ENCODE measurements at regions not wholly inside any gene's neighbourhood (a gene's known extent, or its start where the extent isn't known, plus 50 kb on each side); places are given as distances from the start of the nearest gene placed in this dataset.
"Not testable (repeated sequence)": the region's sequence is repeated elsewhere in the genome, so short reads cannot be mapped to it uniquely, and the experiment has no call there.

DNA sequence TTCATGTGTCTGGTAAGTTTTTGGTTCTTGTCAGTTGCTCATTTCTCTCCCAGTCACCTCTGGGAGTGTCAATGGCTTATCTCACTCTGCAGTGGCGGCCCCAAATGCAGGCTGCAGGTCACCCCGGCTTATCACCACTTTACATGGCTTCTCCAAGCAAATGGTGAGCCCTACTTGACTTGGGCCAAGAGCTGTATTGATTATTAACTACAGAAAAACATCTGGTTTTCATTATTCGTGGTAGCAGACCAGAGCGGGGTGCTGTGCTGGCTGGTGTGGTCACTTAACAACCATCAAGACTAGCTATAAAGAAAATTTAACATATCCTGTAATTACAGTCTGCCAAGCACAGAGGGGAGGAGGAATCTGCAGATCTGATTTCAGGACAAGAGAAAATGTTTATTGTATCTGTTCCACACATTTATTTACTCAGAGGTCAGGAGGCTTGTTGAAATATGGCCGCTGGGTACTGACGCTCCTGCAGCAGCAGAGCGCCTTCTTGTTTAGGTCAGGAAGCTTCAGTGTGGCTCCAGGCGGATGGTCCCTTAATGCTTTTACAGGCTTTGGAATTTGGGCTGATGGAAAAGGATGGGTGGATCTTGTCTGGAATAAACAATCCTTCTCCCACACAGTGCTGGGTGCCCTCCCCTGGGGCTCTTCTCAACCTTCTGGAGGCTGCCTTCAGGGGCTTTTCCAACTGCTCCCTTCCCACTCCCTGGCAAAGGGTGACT, 87.8 kb downstream of the HLX start:
- no peak overlapping the region for H3K4me3 ChIP-seq (replicated peaks; ENCODE audit: low read depth, low read length)
- TF ChIP-seq, protein P1, sequence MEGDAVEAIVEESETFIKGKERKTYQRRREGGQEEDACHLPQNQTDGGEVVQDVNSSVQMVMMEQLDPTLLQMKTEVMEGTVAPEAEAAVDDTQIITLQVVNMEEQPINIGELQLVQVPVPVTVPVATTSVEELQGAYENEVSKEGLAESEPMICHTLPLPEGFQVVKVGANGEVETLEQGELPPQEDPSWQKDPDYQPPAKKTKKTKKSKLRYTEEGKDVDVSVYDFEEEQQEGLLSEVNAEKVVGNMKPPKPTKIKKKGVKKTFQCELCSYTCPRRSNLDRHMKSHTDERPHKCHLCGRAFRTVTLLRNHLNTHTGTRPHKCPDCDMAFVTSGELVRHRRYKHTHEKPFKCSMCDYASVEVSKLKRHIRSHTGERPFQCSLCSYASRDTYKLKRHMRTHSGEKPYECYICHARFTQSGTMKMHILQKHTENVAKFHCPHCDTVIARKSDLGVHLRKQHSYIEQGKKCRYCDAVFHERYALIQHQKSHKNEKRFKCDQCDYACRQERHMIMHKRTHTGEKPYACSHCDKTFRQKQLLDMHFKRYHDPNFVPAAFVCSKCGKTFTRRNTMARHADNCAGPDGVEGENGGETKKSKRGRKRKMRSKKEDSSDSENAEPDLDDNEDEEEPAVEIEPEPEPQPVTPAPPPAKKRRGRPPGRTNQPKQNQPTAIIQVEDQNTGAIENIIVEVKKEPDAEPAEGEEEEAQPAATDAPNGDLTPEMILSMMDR (IDR thresholded peaks at IDR 0.05; ENCODE audit: low read length, missing control alignments), result no peak
- no peak for DNase-seq (ENCODE audit: low read depth)

DNA sequence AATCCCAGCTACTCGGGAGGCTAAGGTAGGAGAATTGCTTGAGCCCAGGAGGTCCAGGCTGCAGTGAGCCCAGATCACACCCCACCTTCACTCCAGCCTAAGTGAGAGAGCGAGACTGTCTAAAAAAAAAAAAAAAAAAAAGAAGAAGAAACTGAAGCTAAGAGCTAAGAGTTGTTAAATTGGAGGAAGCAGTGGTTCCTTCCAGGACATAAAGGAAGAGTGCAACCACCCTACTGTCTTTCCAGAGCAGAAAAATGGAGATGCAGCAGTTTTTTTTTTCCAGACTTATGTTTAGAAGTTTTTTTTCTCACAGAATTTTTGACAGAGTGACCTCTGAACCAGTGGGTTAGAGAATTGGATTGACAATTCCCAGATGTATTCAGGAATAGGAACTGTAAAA, 88.7 kb downstream of the HLX start:
- TF ChIP-seq, protein P1 (IDR thresholded peaks at IDR 0.05; ENCODE audit: low read length, missing control alignments), result no peak
- DNase-seq (ENCODE audit: low read depth), result no peak
- no peak overlapping the region for H3K4me3 ChIP-seq (replicated peaks; ENCODE audit: low read depth, low read length)

DNA sequence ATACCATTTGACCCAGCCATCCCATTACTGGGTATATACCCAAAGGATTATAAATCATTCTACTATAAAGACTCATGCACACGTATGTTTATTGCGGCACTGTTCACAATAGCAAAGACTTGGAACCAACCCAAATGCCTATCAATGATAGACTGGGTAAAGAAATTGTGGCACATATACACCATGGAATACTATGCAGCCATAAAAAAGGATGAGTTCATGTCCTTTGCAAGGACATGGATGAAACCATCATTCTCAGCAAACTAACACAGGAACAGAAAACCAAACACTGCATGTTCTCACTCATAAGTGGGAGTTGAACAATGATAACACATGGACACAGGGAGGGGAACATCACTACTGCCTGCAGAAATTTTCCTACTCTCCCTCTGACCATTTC, 90.0 kb downstream of the HLX start:
- H3K4me3 ChIP-seq (replicated peaks; ENCODE audit: low read depth, low read length); DNase-seq (ENCODE audit: low read depth): not testable (repeated sequence)

DNA sequence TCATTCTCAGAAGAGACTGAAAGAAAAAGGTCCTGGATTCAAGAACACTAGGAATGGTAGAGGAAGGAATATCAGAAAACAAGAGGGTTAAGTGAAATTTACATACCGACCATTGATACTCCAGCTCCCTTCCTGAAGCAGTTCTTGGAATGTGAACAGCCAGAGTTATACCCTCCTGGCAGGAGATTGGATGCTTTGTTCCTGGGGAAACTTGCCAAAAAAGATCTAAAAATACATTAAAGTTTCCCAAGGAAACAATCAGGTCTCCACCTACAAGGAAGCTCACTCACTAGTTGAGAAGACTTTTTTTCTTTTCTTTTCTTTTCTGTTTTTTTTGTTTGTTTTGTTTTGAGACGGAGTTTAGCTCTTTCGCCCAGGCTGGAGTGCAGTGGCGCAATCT, 91.1 kb downstream of the HLX start:
- DNase-seq (ENCODE audit: low read depth), result peak; percentile 76
- no peak overlapping the region for H3K4me3 ChIP-seq (replicated peaks; ENCODE audit: low read depth, low read length)
- TF ChIP-seq, protein P1 (IDR thresholded peaks at IDR 0.05; ENCODE audit: low read length, missing control alignments), result no peak

DNA sequence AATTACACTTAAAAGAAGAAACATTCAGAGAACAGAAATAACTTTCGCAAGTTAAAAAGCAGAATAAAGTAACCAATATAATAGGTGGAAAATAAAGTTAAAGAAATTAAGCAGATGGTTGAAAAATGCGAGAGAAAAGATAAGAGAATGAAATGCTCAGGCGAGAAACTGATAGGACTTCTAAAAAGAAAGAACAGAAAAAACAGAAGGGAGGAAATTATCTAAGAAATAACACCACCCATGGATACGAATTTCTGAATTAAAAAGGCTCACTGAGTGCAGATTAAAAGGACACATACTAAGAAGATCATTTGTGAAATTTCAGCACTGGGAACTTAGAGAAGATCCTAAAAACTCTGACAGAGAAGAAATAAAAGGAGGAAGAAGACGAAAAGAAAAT, 92.0 kb downstream of the HLX start:
- TF ChIP-seq, protein P1 (IDR thresholded peaks at IDR 0.05; ENCODE audit: low read length, missing control alignments), result no peak
- H3K4me3 ChIP-seq (replicated peaks; ENCODE audit: low read depth, low read length), result no peak overlapping the region
- no peak for DNase-seq (ENCODE audit: low read depth)

DNA sequence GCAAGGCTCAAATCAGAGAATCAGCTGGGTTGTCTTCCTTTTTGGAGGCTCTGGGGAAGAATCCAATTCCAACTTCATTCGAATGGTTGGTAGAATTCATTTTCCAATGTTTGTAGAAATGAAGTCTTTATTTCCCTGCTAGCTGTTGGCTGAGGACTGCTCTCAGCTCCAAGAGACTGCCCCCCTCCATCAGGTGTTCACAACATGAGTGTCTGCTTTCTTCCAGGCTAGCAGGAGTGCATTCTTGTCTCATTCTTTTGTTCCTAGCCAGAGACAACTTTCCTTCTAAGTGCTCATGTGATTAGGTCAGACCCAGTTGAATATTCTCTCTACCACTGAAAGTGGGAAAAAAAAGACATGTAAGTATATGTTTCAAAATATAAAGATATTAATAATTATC, 95.2 kb downstream of the HLX start:
- TF ChIP-seq, protein P1 (IDR thresholded peaks at IDR 0.05; ENCODE audit: low read length, missing control alignments), result no peak

DNA sequence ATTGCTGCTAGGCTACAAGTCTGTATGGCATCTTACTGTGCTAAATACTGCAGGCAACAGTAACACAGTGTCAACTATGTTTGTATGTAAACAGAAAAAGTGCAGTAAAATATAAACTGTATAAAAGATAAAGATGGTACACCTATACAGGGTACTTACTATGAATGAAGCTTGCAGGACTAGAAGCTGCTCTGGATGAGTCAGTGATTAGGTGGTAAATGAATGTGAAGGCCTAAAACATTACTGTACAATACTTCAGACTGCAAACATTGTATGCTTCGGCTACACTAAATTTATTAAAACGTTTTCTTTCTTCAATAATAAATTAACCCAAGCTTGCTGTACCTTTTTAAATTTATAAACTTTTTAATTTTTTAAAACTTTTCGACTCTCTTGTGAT, 97.1 kb downstream of the HLX start:
- TF ChIP-seq, protein P1 (IDR thresholded peaks at IDR 0.05; ENCODE audit: low read length, missing control alignments), result no peak
- DNase-seq (ENCODE audit: low read depth), result no peak
- no peak overlapping the region for H3K4me3 ChIP-seq (replicated peaks; ENCODE audit: low read depth, low read length)

More for the DNA sequence above, 95.2 kb downstream of the HLX start:
- H3K4me3 ChIP-seq (replicated peaks; ENCODE audit: low read depth, low read length), result no peak overlapping the region
- no peak for DNase-seq (ENCODE audit: low read depth)

Data from fibroblast of pulmonary artery (primary cell).